PC-3 (cell line): ENCODE measurements at regions not wholly inside any gene's neighbourhood (a gene's known extent, or its start where the extent isn't known, plus 50 kb on each side); places are given as distances from the start of the nearest gene placed in this dataset.

Experiments used
- ATAC-seq: fragments of 200-7000 bp; cut with Tn5 transposase; 2 replicates; pipeline ENCODE4 v1.9.1; 2020; ENCODE audit warnings: mild to moderate bottlenecking, moderate library complexity
- BruUV-seq: library from RNA; stranded (reverse); fragments of 400-500 nt; replicated peaks from 2 replicates; lab custom pipeline; 2021; lab: Mats Ljungman, UMichigan
- CTCF ChIA-PET: fragments of 300-600 bp; sonication (Branson Sonifier 250); formaldehyde crosslinking; loops from one replicate; lab custom pipeline; 2022; ENCODE audit warnings: antibody characterized with exemption; lab: Charles Lee
- POLR2A ChIA-PET: fragments of 300-600 bp; sonication (Branson Sonifier 250); formaldehyde crosslinking; loops from one replicate; lab custom pipeline; 2022; ENCODE audit warnings: antibody characterized with exemption; ENCODE audit not compliant: unreplicated experiment; lab: Charles Lee
- DNase-seq: peaks from one replicate; pipeline ENCODE4 v3.0.0-alpha.2; 2015
- H2AFZ ChIP-seq: fragments of 300-600 bp; sonication (generic); 2 replicates; pipeline ENCODE4 v1.6.0; 2016; ENCODE audit warnings: antibody characterized with exemption, low read length
- H3F3A ChIP-seq: fragments of 300-600 bp; sonication (generic); one replicate; pipeline ENCODE4 v1.6.0; 2017; ENCODE audit warnings: antibody characterized with exemption, low read length, control low read depth, mild to moderate bottlenecking; ENCODE audit not compliant: unreplicated experiment
- H3K27ac ChIP-seq: fragments of 300-600 bp; sonication (generic); 2 replicates; pipeline ENCODE4 v1.5.1; 2016; ENCODE audit warnings: mild to moderate bottlenecking, low read length
- H3K27me3 ChIP-seq: fragments of 300-600 bp; sonication (generic); 2 replicates; pipeline ENCODE4 v1.6.1; 2016; ENCODE audit warnings: low read length, mixed read lengths
- H3K36me3 ChIP-seq: fragments of 300-600 bp; sonication (generic); 2 replicates; pipeline ENCODE4 v1.6.1; 2016; ENCODE audit warnings: low read depth, mixed run types, low read length, mixed read lengths
- H3K4me1 ChIP-seq: fragments of 300-600 bp; sonication (generic); 2 replicates; pipeline ENCODE4 v1.5.1; 2016; ENCODE audit warnings: low read length; ENCODE audit not compliant: insufficient read depth
- H3K4me2 ChIP-seq: fragments of 300-600 bp; sonication (generic); 2 replicates; pipeline ENCODE4 v1.6.0; 2016; ENCODE audit warnings: low read length
- H3K4me3 ChIP-seq: fragments of 300-600 bp; sonication (generic); 2 replicates; pipeline ENCODE4 v1.5.1; 2016; ENCODE audit warnings: mild to moderate bottlenecking, low read length, mixed read lengths
- H3K79me2 ChIP-seq: fragments of 300-600 bp; sonication (generic); 2 replicates; pipeline ENCODE4 v1.6.1; 2017; ENCODE audit warnings: low read length, mixed read lengths
- H3K9ac ChIP-seq: fragments of 300-600 bp; sonication (generic); 2 replicates; pipeline ENCODE4 v1.6.0; 2016; ENCODE audit warnings: mild to moderate bottlenecking, low read length
- H3K9me2 ChIP-seq: fragments of 300-600 bp; sonication (generic); replicated peaks from 2 replicates; pipeline ENCODE4 v1.6.1; 2016; ENCODE audit warnings: mixed run types, low read length, mixed read lengths
- H3K9me3 ChIP-seq: fragments of 300-600 bp; sonication (generic); 2 replicates; pipeline ENCODE4 v1.6.1; 2016; ENCODE audit warnings: low read length, mixed read lengths
- H4K20me1 ChIP-seq: fragments of 300-600 bp; sonication (generic); 2 replicates; pipeline ENCODE4 v1.6.1; 2016; ENCODE audit warnings: low read length, mixed read lengths
- EZH2 ChIP-seq: fragments of 300-600 bp; sonication (generic); IDR thresholded peaks from one replicate; pipeline ENCODE4 v1.6.1; 2017; ENCODE audit warnings: antibody characterized with exemption, mild to moderate bottlenecking, low read length; ENCODE audit not compliant: unreplicated experiment
- EZH2phosphoT487 ChIP-seq: fragments of 300-600 bp; sonication (generic); IDR thresholded peaks from 2 replicates; pipeline ENCODE4 v1.6.1; 2018; ENCODE audit warnings: mild to moderate bottlenecking, antibody characterized with exemption, low read length, borderline replicate concordance
- intact Hi-C: fragments of 100-400 bp; cut with micrococcal nuclease; formaldehyde crosslinking; loops from 2 replicates; pipeline ENCODE4 v1.9.0; 2023
- TF ChIP-seq, protein P1 (sequence below): fragments of 300-600 bp; sonication (generic); conservative IDR thresholded peaks from 2 replicates; pipeline ENCODE4 v1.5.1; 2017; ENCODE audit warnings: antibody characterized with exemption, low read depth, mild to moderate bottlenecking, low read length

GRCh38 chr5:135214897-135215616 is 181.0 kb upstream of the PITX1 start:
- TF ChIP-seq, protein P1, sequence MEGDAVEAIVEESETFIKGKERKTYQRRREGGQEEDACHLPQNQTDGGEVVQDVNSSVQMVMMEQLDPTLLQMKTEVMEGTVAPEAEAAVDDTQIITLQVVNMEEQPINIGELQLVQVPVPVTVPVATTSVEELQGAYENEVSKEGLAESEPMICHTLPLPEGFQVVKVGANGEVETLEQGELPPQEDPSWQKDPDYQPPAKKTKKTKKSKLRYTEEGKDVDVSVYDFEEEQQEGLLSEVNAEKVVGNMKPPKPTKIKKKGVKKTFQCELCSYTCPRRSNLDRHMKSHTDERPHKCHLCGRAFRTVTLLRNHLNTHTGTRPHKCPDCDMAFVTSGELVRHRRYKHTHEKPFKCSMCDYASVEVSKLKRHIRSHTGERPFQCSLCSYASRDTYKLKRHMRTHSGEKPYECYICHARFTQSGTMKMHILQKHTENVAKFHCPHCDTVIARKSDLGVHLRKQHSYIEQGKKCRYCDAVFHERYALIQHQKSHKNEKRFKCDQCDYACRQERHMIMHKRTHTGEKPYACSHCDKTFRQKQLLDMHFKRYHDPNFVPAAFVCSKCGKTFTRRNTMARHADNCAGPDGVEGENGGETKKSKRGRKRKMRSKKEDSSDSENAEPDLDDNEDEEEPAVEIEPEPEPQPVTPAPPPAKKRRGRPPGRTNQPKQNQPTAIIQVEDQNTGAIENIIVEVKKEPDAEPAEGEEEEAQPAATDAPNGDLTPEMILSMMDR: no peak
- TF ChIP-seq EZH2phosphoT487 (no peak), EZH2 (no peak)
- H3K79me2 ChIP-seq: no peaks in the 10 kb centered on the region
- no peak overlapping the region for H2AFZ ChIP-seq
- ChIA-PET CTCF (no interaction called here), POLR2A (no interaction called here)
- H3K36me3 ChIP-seq: no peaks in the 10 kb centered on the region
- H3K27me3 ChIP-seq: no peaks in the 10 kb centered on the region
- H3K4me1 ChIP-seq: no peaks in the 10 kb centered on the region
- H3K4me2 ChIP-seq: no peak overlapping the region
- no peak overlapping the region for H3K27ac ChIP-seq
- no TSS peak for BruUV-seq
- H3K4me3 ChIP-seq: no peak overlapping the region
- H3K9me3 ChIP-seq: no peaks in the 10 kb centered on the region
- no peak overlapping the region for H3K9ac ChIP-seq
- intact Hi-C loops: no loop called here
- ATAC-seq (no peak), DNase-seq (no peak)
- H3F3A ChIP-seq: no peaks in the 10 kb centered on the region
- H3K9me2 ChIP-seq: no peaks in the 10 kb centered on the region
- H4K20me1 ChIP-seq: no peaks in the 10 kb centered on the region

DNA sequence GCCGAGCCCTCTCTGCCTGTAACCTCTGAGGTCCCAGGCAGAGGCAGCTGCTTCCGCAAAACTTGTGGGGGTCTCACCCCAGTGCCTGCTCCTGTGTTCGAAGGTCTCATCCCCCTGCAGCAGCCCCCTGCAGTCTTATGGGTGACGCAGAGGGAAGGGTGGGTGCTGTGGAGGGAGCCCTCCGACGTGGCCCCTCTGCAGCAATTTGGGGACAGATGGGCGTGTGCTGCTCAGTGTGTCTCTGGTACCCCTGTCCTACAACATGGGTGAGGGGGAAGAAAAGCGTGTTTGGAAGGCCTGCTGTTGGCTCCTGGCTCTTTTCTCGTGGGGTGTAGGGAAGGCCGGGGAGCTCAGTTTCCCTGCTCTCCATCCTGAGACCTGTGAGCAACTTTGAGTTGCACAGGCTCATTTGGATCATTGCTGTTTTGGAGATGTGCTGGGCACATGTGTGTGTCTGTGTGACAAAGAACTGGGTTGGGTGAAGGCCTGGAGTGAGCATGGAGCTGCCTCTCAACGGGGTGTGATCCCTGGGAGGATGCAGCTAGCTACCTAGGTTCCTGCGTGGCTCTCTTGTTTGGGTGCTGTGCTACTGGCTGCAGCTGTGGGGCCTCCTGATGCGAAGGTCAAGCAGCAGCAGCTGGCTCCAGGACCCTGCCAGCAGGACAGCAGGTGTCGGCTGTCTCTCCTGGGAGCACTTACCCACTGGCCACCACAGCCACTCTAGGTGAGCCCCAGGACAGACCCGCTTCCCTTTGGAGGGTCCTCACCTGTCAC is 179.6 kb upstream of the PITX1 start:
- no peak for DNase-seq
- Histone ChIP-seq H3K9me3 (no peaks in the 10 kb centered on the region), H3K9ac (no peak overlapping the region), H3K4me1 (peaks cover 9% of the 10 kb centered on the region), H4K20me1 (no peaks in the 10 kb centered on the region), H3K27ac (no peak overlapping the region), H3K36me3 (no peaks in the 10 kb centered on the region), H3F3A (no peaks in the 10 kb centered on the region), H3K9me2 (no peaks in the 10 kb centered on the region), H3K79me2 (no peaks in the 10 kb centered on the region), H3K27me3 (no peaks in the 10 kb centered on the region), H3K4me2 (no peak overlapping the region), H2AFZ (no peak overlapping the region), H3K4me3 (no peak overlapping the region)
- BruUV-seq: no TSS peak
- TF ChIP-seq EZH2phosphoT487 (no peak), EZH2 (no peak)
- TF ChIP-seq, protein P1: no peak
- CTCF ChIA-PET: no interaction called here
- no peak for ATAC-seq
- POLR2A ChIA-PET: no interaction called here
- intact Hi-C loops: no loop called here

- H3K79me2 ChIP-seq: no peaks in the 10 kb centered on the region
- H2AFZ ChIP-seq: no peak overlapping the region
- H3K9me2 ChIP-seq: no peaks in the 10 kb centered on the region
- no peak overlapping the region for H3K4me2 ChIP-seq
- H3K27me3 ChIP-seq: no peaks in the 10 kb centered on the region
- H3K4me1 ChIP-seq: peaks cover 15% of the 10 kb centered on the region
- H4K20me1 ChIP-seq: no peaks in the 10 kb centered on the region
- H3F3A ChIP-seq: no peaks in the 10 kb centered on the region
- no peak for TF ChIP-seq EZH2phosphoT487
- TF ChIP-seq, protein P1: no peak
- no peak for TF ChIP-seq EZH2
- BruUV-seq: no TSS peak
- ChIA-PET CTCF (no interaction called here), POLR2A (no interaction called here)
- H3K9me3 ChIP-seq: no peaks in the 10 kb centered on the region
- ATAC-seq: no peak
- intact Hi-C loops: no loop called here
- H3K36me3 ChIP-seq: no peaks in the 10 kb centered on the region
- H3K27ac ChIP-seq: no peak overlapping the region
- no peak for DNase-seq
- H3K9ac ChIP-seq: no peak overlapping the region
- no peak overlapping the region for H3K4me3 ChIP-seq
Measured at GRCh38 chr5:135213027-135213386, 179.0 kb upstream of the PITX1 start.
